HEK293 (cell line): ENCODE measurements at regions not wholly inside any gene's neighbourhood (a gene's known extent, or its start where the extent isn't known, plus 50 kb on each side); places are given as distances from the start of the nearest gene placed in this dataset.

Source experiments
- CTCF ChIA-PET: fragments of 350-600 bp; formaldehyde crosslinking; extraction: SDS; loops from one replicate; lab custom pipeline; 2021; ENCODE audit warnings: antibody characterized with exemption; lab: Yijun Ruan, JAX
- POLR2A ChIA-PET: fragments of 300-600 bp; formaldehyde crosslinking; extraction: SDS; loops from one replicate; lab custom pipeline; 2020; ENCODE audit warnings: antibody characterized with exemption, inconsistent platforms; lab: Yijun Ruan, JAX
- H3K27ac ChIP-seq: fragments of 200-500 bp; sonication (Bioruptor generic); 2 replicates; pipeline ENCODE4 v1.5.1; 2014; ENCODE audit warnings: low read depth, low read length, control low read depth, inconsistent platforms; ENCODE audit errors: extremely low read depth
- H3K36me3 ChIP-seq, 2 experiments: fragments of 200-500 bp in 1 of 2; sonication (Bioruptor generic) in 1 of 2; 1 replicate in 1 of 2; 2 replicates in 1 of 2; pipeline ENCODE4 v1.5.1; 2014 to 2017; ENCODE audit warnings: inconsistent platforms in 2 of 2, low read length in 2 of 2; ENCODE audit not compliant: control insufficient read depth in 2 of 2, insufficient read depth in 1 of 2
- H3K4me1 ChIP-seq: fragments of 200-500 bp; sonication (Bioruptor generic); 2 replicates; pipeline ENCODE4 v1.5.1; 2014; ENCODE audit warnings: mild to moderate bottlenecking, low read length, inconsistent platforms; ENCODE audit not compliant: control insufficient read depth, insufficient read depth
- H3K4me3 ChIP-seq: 2 replicates; pipeline ENCODE4 v1.5.1; 2011; ENCODE audit warnings: low read depth, mild to moderate bottlenecking, control low read depth, low read length, moderate library complexity
- H3K9me3 ChIP-seq: fragments of 200-500 bp; sonication (Bioruptor generic); 2 replicates; pipeline ENCODE4 v1.5.1; 2014; ENCODE audit warnings: low read depth, low read length, inconsistent platforms; ENCODE audit not compliant: control insufficient read depth, insufficient read depth
- CTCF ChIP-seq: fragments of 450-650 bp; formaldehyde crosslinking; IDR thresholded peaks from 2 replicates; pipeline ENCODE4 v1.5.1; 2016; ENCODE audit warnings: missing biosample characterization, missing genetic modification characterization
- PATZ1 ChIP-seq: fragments of 450-650 bp; formaldehyde crosslinking; IDR thresholded peaks from 2 replicates; pipeline ENCODE4 v1.5.1; 2016; ENCODE audit warnings: missing biosample characterization, missing genetic modification characterization
- PRDM2 ChIP-seq: fragments of 450-650 bp; formaldehyde crosslinking; IDR thresholded peaks from 2 replicates; pipeline ENCODE4 v1.5.1; 2016; ENCODE audit warnings: missing biosample characterization, missing genetic modification characterization, borderline replicate concordance
- REST ChIP-seq: fragments of 450-650 bp; formaldehyde crosslinking; IDR thresholded peaks from 2 replicates; pipeline ENCODE4 v1.5.1; 2016; ENCODE audit warnings: missing biosample characterization, missing genetic modification characterization
- SCRT1 ChIP-seq: fragments of 450-650 bp; formaldehyde crosslinking; IDR thresholded peaks from 2 replicates; pipeline ENCODE4 v1.5.1; 2016; ENCODE audit warnings: missing biosample characterization, missing genetic modification characterization, borderline replicate concordance
- ZBTB17 ChIP-seq: fragments of 450-650 bp; formaldehyde crosslinking; IDR thresholded peaks from 2 replicates; pipeline ENCODE4 v1.5.1; 2016; ENCODE audit warnings: missing biosample characterization, missing genetic modification characterization
- ZIC2 ChIP-seq: fragments of 450-650 bp; formaldehyde crosslinking; IDR thresholded peaks from 2 replicates; pipeline ENCODE4 v1.5.1; 2016; ENCODE audit warnings: missing biosample characterization, missing genetic modification characterization
- ZNF148 ChIP-seq: fragments of 450-650 bp; formaldehyde crosslinking; IDR thresholded peaks from 2 replicates; pipeline ENCODE4 v1.5.0; 2017; ENCODE audit warnings: missing biosample characterization, missing genetic modification characterization, borderline replicate concordance
- ZNF169 ChIP-seq: fragments of 450-650 bp; formaldehyde crosslinking; IDR thresholded peaks from 2 replicates; pipeline ENCODE4 v1.5.1; 2016; ENCODE audit warnings: missing biosample characterization, missing genetic modification characterization
- ZNF239 ChIP-seq: fragments of 450-650 bp; formaldehyde crosslinking; IDR thresholded peaks from 2 replicates; pipeline ENCODE4 v1.5.1; 2016; ENCODE audit warnings: missing biosample characterization, missing genetic modification characterization
- ZNF341 ChIP-seq: fragments of 450-650 bp; formaldehyde crosslinking; IDR thresholded peaks from 2 replicates; pipeline ENCODE4; 2016; ENCODE audit warnings: low read depth, missing biosample characterization, missing genetic modification characterization
- ZNF354C ChIP-seq: fragments of 450-650 bp; formaldehyde crosslinking; IDR thresholded peaks from 2 replicates; pipeline ENCODE4 v1.5.1; 2016; ENCODE audit warnings: missing biosample characterization, missing genetic modification characterization, low read depth, borderline replicate concordance
- ZNF394 ChIP-seq: fragments of 450-650 bp; formaldehyde crosslinking; IDR thresholded peaks from 2 replicates; pipeline ENCODE4 v1.5.1; 2016; ENCODE audit warnings: missing biosample characterization, missing genetic modification characterization, mild to moderate bottlenecking, moderate library complexity, borderline replicate concordance
- ZNF404 ChIP-seq: fragments of 450-650 bp; formaldehyde crosslinking; IDR thresholded peaks from 2 replicates; pipeline ENCODE4 v1.5.1; 2017; ENCODE audit warnings: missing biosample characterization, missing genetic modification characterization
- ZNF48 ChIP-seq: fragments of 450-650 bp; formaldehyde crosslinking; IDR thresholded peaks from 2 replicates; pipeline ENCODE4 v1.5.1; 2016; ENCODE audit warnings: missing biosample characterization, missing genetic modification characterization
- ZNF521 ChIP-seq: fragments of 450-650 bp; formaldehyde crosslinking; IDR thresholded peaks from 2 replicates; pipeline ENCODE4 v1.5.1; 2017; ENCODE audit warnings: missing biosample characterization, mild to moderate bottlenecking, missing genetic modification characterization
- ZNF654 ChIP-seq: fragments of 450-650 bp; formaldehyde crosslinking; IDR thresholded peaks from 2 replicates; pipeline ENCODE4 v1.5.1; 2016; ENCODE audit warnings: low read depth, missing biosample characterization, missing genetic modification characterization

GRCh38 chr7:79593866-79594301 lies 140.4 kb upstream of the MAGI2 start:
- H3K4me3 ChIP-seq, result no peak overlapping the region
- peaks cover 4% of the 10 kb centered on the region for H3K4me1 ChIP-seq
- no peaks in the 10 kb centered on the region for H3K36me3 ChIP-seq
- ChIA-PET POLR2A (no interaction called here), CTCF (interaction anchor here (0.8 kb wide), 1 partner anchor 118 kb away, joined by 3 read pairs; no protein-coding TSS in a partner anchor)
- TF ChIP-seq PATZ1 (tag by site-specific recombination) (no peak), ZNF521 (tag by site-specific recombination) (no peak), ZNF341 (tag by site-specific recombination) (no peak), ZNF354C (tag by site-specific recombination) (no peak), ZNF239 (no peak), ZIC2 (tag by site-specific recombination) (no peak), ZBTB17 (tag by site-specific recombination) (no peak), ZNF404 (no peak), SCRT1 (tag by site-specific recombination) (no peak), ZNF169 (tag by site-specific recombination) (no peak), ZNF148 (tag by site-specific recombination) (no peak), REST (tag by site-specific recombination) (no peak), PRDM2 (tag by site-specific recombination) (no peak), ZNF48 (tag by site-specific recombination) (no peak), ZNF654 (tag by site-specific recombination) (no peak), CTCF (no peak), ZNF394 (tag by site-specific recombination) (no peak)
- H3K27ac ChIP-seq, result no peak overlapping the region
- H3K9me3 ChIP-seq, result no peaks in the 10 kb centered on the region
